ENCODE measurements at regions not wholly inside any gene's neighbourhood (a gene's known extent, or its start where the extent isn't known, plus 50 kb on each side); places are given as distances from the start of the nearest gene placed in this dataset.

DNA sequence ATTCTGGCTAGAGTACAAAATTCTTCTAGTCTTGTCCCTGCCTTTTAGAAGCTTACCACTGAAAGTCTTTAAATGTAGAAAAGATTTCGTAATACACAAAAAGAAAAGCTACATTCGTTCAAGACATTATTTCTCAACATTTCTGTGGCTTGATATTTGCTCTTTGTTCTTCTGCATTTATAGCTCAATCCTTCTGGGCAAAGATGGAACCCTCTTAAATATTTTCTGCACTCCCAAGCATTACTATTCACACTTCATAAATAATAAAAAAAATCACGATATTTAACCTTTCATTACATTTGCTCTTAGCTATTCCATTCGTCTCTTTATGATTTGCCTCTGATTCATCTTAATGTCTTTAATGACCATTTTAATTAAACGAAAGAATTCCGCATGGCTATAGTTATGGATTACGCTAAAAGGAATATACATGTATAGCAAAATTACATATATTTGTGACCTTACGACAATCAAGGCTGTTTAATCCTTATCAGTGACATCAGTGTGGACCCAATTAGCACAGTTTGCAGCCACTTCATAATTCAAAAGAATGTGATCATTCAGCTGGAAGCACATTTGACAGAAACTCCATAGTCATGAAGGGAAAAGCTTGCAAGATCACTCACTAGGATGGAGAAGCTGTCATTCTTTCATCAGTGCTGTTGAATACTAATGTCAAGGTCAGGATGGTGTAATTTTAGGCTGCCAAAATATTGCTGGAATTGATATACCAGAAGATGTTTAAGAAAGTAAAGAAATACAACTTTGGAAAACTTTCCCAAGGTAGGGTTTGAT lies 1075.0 kb upstream of the TENM3 start:
- Histone ChIP-seq H3K4me1 (ENCODE audit: control insufficient read depth, insufficient read depth, low read length) (no peaks in the 10 kb centered on the region), H3K27ac (ENCODE audit: control insufficient read depth, insufficient read depth) (no peak overlapping the region), H2AFZ (ENCODE audit: control insufficient read depth, low read depth, low read length) (no peak overlapping the region), H4K20me1 (ENCODE audit: control insufficient read depth, insufficient read depth) (no peaks in the 10 kb centered on the region), H3K27me3 (replicated peaks in 1 of 2; ENCODE audit: control insufficient read depth in 2 of 2, insufficient read depth in 2 of 2, low read length in 1 of 2) (no peaks in the 10 kb centered on the region), H3K9ac (ENCODE audit: control insufficient read depth, insufficient read depth, low read length) (no peak overlapping the region), H3K4me2 (ENCODE audit: control insufficient read depth, insufficient read depth) (no peak overlapping the region), H3K79me2 (ENCODE audit: control insufficient read depth, insufficient read depth, low read length) (no peaks in the 10 kb centered on the region), H3K9me3 (replicated peaks; ENCODE audit: control insufficient read depth, insufficient read depth, low read length) (no peaks in the 10 kb centered on the region), H3K36me3 (ENCODE audit: control insufficient read depth in 2 of 2, insufficient read depth in 2 of 2, low read length in 1 of 2) (no peaks in the 10 kb centered on the region), H3K4me3 (no peak overlapping the region)
- no peak for ATAC-seq
- intact Hi-C loops (cut with micrococcal nuclease; ENCODE audit: unreplicated experiment) (no loop called here), in situ Hi-C loops (cut with MboI) (no loop called here)
- no peak for FAIRE-seq
- no TSS peak for BruUV-seq (replicated peaks)
- no peak for DNase-seq (ENCODE audit: low read depth, low spot score)
- whole genome bisulfite sequencing (ENCODE audit: insufficient coverage, insufficient replicate concordance, low lambda C conversion rate, missing lambda C conversion rate) = 45% methylated on average over 8 of the region's 8 CpGs
- ChIA-PET CTCF (interaction anchor here (1.6 kb wide), 1 partner anchor 24 kb away, joined by 5 read pairs; no protein-coding TSS in a partner anchor), RAD21 (ENCODE audit: unreplicated experiment) (no interaction called here), SMC1A (ENCODE audit: uncharacterized antibody, unreplicated experiment) (no interaction called here), POLR2A (no interaction called here)
- TF ChIP-seq PRDM15 (CRISPR knock-in tag; IDR thresholded peaks at IDR 0.05) (no peak), EP300 (IDR thresholded peaks at IDR 0.05; ENCODE audit: borderline replicate concordance in 1 of 2, control insufficient read depth in 1 of 2, low read depth in 2 of 2, low read length in 2 of 2) (no peak), NRF1 (conservative IDR thresholded peaks at IDR 0.05; ENCODE audit: low read depth, low read length) (no peak), NFIC (IDR thresholded peaks at IDR 0.05; ENCODE audit: low read depth, low read length) (no peak), MXI1 (IDR thresholded peaks at IDR 0.05; ENCODE audit: low read depth, low read length) (no peak), RAD51 (IDR thresholded peaks at IDR 0.05) (no peak), HSF1 (IDR thresholded peaks at IDR 0.05; ENCODE audit: low read depth, low read length) (no peak), CHD4 (IDR thresholded peaks at IDR 0.05) (no peak), KLF5 (IDR thresholded peaks at IDR 0.05; ENCODE audit: partially characterized antibody) (no peak), MEF2B (IDR thresholded peaks at IDR 0.05; ENCODE audit: partially characterized antibody, poor library complexity, severe bottlenecking) (no peak), NR2F1 (conservative IDR thresholded peaks at IDR 0.05) (no peak), TAF1 (IDR thresholded peaks at IDR 0.05; ENCODE audit: borderline replicate concordance, low read depth, low read length) (no peak), HCFC1 (IDR thresholded peaks at IDR 0.05; ENCODE audit: low read length) (no peak), ATF7 (IDR thresholded peaks at IDR 0.05; ENCODE audit: low read depth) (no peak), SMARCA5 (IDR thresholded peaks at IDR 0.05) (no peak)
- TF ChIP-seq, protein P1, sequence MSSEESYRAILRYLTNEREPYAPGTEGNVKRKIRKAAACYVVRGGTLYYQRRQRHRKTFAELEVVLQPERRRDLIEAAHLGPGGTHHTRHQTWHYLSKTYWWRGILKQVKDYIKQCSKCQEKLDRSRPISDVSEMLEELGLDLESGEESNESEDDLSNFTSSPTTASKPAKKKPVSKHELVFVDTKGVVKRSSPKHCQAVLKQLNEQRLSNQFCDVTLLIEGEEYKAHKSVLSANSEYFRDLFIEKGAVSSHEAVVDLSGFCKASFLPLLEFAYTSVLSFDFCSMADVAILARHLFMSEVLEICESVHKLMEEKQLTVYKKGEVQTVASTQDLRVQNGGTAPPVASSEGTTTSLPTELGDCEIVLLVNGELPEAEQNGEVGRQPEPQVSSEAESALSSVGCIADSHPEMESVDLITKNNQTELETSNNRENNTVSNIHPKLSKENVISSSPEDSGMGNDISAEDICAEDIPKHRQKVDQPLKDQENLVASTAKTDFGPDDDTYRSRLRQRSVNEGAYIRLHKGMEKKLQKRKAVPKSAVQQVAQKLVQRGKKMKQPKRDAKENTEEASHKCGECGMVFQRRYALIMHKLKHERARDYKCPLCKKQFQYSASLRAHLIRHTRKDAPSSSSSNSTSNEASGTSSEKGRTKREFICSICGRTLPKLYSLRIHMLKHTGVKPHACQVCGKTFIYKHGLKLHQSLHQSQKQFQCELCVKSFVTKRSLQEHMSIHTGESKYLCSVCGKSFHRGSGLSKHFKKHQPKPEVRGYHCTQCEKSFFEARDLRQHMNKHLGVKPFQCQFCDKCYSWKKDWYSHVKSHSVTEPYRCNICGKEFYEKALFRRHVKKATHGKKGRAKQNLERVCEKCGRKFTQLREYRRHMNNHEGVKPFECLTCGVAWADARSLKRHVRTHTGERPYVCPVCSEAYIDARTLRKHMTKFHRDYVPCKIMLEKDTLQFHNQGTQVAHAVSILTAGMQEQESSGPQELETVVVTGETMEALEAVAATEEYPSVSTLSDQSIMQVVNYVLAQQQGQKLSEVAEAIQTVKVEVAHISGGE (CRISPR knock-in tag; IDR thresholded peaks at IDR 0.05) = no peak

All from GM12878 (cell line).